Sciatic nerve (tissue), 2 donors: ENCODE measurements at regions not wholly inside any gene's neighbourhood (a gene's known extent, or its start where the extent isn't known, plus 50 kb on each side); places are given as distances from the start of the nearest gene placed in this dataset.

Source experiments
- ATAC-seq: fragments of 200-7000 bp; cut with Tn5 transposase; one replicate; pipeline ENCODE4 v1.9.1; 2020; ENCODE audit warnings: mild to moderate bottlenecking, moderate library complexity
- DNase-seq: peaks from one replicate; pipeline ENCODE4 v3.0.0-alpha.2; 2020; ENCODE audit warnings: low spot score
- intact Hi-C: fragments of 100-400 bp; cut with DNase I; formaldehyde crosslinking; loops from one replicate; pipeline ENCODE4 v1.14.2; 2022
- donor health status: DM: no; HTN: no; CAD: no.
- donor health status: DM: no; HTN: no; CAD: no.

DNA sequence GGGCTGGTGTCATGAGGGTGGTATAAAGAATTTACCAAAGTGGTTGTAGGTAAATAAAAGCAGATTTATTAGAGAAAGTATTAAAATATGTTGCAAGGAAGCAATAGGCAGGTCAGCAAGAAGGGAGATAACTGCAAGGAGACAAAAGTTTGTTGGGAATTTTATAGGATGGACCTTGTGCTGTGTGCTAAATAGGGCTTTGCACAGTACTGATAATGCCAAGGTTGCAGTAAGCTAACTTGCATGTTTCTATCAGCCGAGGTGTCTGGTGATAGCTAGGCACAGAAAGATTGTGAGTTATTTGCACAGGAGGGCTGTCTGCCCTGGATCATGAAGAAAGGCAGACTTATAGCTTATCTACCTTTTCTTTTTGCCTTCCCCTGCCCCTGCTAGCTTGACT, 102.5 kb upstream of the SPRED1 start:
- DNase-seq, result no peak
- intact Hi-C loops, result no loop called here
- no peak for ATAC-seq

- ATAC-seq, result no peak
- intact Hi-C loops, result no loop called here
- no peak for DNase-seq
Observed at GRCh38 chr15:38150794-38151193, 101.8 kb upstream of the SPRED1 start.

DNA sequence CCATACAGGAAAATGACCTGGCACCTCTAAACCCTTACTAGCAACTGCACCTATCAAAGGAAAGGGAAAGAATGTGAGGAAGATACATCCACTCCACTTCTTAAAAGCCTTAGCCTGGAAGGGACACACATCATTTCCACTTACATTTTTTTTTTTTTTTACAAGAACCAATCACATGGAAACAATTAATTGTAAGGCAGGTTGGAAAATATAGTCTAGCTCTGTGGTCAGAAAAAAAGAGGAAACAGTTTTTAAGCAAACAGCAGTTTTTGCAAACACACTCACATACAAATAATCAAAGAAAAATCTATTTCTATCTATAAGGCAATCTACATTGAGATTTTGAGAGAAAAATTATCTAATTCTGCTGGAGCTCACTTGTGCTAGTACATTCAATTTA, 98.9 kb upstream of the SPRED1 start:
- no peak for ATAC-seq
- DNase-seq, result no peak
- intact Hi-C loops, result no loop called here

GRCh38 chr15:38154255-38154654, 98.4 kb upstream of the SPRED1 start:
- DNase-seq, result no peak
- intact Hi-C loops, result no loop called here
- no peak for ATAC-seq

- intact Hi-C loops, result no loop called here
- ATAC-seq (no peak), DNase-seq (no peak)
Observed at GRCh38 chr15:38154837-38155236, 97.8 kb upstream of the SPRED1 start.

GRCh38 chr15:38163658-38164057, 89.0 kb upstream of the SPRED1 start:
- no peak for ATAC-seq
- DNase-seq, result no peak
- intact Hi-C loops, result no loop called here

GRCh38 chr15:38164061-38164460, 88.6 kb upstream of the SPRED1 start:
- DNase-seq, result no peak
- intact Hi-C loops, result no loop called here
- no peak for ATAC-seq

- DNase-seq, result no peak
- no peak for ATAC-seq
- intact Hi-C loops, result no loop called here
Observed at GRCh38 chr15:38164507-38164906, 88.1 kb upstream of the SPRED1 start.

- intact Hi-C loops, result no loop called here
- DNase-seq (no peak), ATAC-seq (no peak)
Observed at GRCh38 chr15:38168467-38169070, 84.1 kb upstream of the SPRED1 start.

- intact Hi-C loops, result no loop called here
- no peak for DNase-seq
- ATAC-seq, result no peak
Observed at GRCh38 chr15:38171973-38172372, 80.7 kb upstream of the SPRED1 start.

DNA sequence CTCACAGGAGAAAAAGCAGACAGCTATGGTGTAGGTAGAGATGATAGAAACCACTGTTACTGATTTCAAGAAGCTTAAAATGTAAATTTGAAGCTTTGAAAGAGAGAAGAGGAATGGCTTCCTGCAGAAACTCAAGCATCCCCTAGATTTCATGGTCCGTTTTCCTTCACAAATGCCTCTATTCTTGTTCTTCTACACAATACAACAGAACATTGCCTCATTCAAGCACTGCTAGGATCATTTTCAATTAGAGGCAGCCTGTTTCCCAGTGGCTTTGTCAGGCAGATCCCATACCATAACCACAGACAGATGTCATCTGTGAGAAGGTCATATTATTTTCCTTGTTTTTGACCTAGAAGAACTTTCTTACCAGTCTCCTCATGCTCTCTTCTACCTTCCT, 77.9 kb upstream of the SPRED1 start:
- ATAC-seq (no peak), DNase-seq (no peak)
- intact Hi-C loops, result no loop called here

- intact Hi-C loops, result no loop called here
- no peak for ATAC-seq
- DNase-seq, result no peak
Observed at GRCh38 chr15:38176155-38176554, 76.5 kb upstream of the SPRED1 start.

DNA sequence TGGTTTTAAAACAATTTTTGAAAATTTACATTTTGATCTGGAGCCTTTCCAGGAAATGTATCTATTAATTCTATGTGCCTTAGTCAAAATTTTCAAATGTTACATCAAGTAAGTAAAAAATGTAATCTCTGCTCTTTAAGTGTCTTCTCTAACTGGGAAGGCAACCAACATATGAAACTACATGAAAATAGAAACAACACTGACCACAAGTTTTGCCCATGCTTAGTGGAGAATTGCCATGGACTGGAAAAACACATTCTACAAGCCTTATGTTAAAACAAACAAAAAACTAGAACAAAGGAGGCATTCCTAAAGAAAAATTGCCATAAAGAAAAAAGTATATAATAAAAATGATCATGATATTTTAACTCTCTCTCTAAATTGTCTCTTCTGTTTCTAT, 75.9 kb upstream of the SPRED1 start:
- DNase-seq, result no peak
- intact Hi-C loops, result no loop called here
- no peak for ATAC-seq

DNA sequence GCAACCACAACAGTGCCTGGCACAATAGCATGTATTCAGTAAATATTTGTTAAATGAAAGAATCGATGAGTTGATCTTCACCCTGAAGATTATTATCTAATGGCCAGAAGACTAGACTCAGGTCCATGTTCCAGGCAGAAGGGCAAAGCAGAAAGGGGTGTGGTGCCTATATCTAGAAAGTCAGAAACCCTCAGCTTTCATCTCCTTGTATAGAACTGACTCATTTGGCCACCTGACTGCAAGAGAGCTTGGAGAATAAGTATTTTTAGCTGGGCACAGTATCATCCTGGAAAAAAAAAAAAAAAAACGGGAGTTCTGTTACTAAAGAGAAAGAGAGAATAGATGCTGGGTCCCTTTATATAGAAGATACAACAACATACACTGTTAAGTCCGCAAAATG, 69.7 kb upstream of the SPRED1 start:
- DNase-seq, result no peak
- no peak for ATAC-seq
- intact Hi-C loops, result no loop called here

DNA sequence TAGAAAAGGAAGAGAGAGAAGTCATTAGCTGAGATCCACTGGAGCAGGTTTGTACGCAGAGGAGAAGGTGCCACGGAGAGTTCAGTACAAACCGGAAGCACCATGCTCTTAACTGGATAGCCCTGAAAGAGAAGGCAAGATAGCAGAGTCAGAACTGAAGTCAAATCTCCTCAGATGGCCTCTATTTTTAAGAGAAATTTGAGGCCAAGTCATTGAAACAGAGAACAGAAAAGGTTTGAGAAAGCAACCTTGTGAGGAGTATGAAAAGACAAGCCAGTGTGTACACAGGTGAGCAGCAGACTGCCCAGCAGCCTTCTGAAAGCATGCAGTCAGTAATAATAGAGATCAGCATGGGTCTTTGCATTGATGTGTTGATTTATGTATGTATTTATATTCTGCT, 66.1 kb upstream of the SPRED1 start:
- DNase-seq (no peak), ATAC-seq (no peak)
- intact Hi-C loops, result loop anchor here (5.0 kb wide), 1 partner anchor 1711 kb away; no protein-coding TSS in a partner anchor

- intact Hi-C loops, result loop anchor here (5.0 kb wide), 1 partner anchor 1710 kb away; no protein-coding TSS in a partner anchor
- ATAC-seq (no peak), DNase-seq (no peak)
Observed at GRCh38 chr15:38187630-38188313, 64.9 kb upstream of the SPRED1 start.

DNA sequence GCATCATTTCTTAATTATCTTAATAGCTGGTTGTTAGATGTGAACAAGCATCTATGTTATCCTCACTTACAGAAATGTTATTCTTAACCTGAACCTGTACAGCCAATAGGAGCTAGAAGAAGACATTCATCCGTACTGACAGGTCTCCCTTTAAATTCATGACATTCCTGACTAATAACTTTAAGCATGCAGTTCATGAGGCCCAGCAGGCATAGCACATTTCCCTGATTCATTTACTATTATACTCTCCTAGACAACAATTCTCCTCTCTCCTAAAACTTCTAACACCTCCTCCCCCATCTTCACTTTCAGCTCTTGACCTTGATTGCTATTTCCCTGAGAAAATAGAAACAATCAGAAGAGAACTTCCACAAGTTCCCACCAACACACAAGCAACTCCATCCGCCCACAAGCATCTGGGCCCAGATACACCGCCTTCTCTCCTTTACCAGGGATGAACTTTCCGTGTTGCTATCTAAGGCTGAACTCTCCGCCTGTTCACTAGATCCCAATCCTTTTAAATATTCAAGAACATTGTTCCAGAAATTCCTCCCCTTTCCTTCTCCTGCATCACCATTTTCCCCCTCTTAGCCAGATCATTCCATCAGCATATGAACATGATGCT, 62.9 kb upstream of the SPRED1 start:
- ATAC-seq (no peak), DNase-seq (no peak)
- intact Hi-C loops, result loop anchor here (5.0 kb wide), 2 partner anchors 1543 to 1708 kb away; no protein-coding TSS in a partner anchor

- intact Hi-C loops, result loop anchor here (5.0 kb wide), 1 partner anchor 1542 kb away; no protein-coding TSS in a partner anchor
- DNase-seq (no peak), ATAC-seq (no peak)
Observed at GRCh38 chr15:38190501-38190900, 62.1 kb upstream of the SPRED1 start.

DNA sequence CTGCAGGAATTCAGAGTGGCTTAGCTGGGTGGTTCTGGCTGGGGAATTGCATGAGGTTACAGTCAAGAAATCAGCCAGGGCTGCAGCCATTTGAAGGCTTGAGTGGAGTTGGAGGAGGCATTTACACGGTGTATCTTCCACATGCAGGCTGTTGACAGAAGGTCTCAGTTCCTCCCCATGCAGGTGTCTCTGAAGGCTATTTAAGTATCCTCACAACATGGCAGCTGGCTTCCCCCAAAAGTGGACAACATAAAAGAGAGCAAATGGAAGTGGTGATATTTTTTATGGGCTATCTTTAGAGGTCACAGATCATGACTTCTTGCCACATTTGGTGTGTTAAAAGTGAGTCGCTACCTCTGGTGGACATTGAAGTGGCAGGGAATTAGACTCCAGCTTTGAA, 60.1 kb upstream of the SPRED1 start:
- intact Hi-C loops, result loop anchor here (5.0 kb wide), 1 partner anchor 1540 kb away; no protein-coding TSS in a partner anchor
- DNase-seq, result no peak
- no peak for ATAC-seq

DNA sequence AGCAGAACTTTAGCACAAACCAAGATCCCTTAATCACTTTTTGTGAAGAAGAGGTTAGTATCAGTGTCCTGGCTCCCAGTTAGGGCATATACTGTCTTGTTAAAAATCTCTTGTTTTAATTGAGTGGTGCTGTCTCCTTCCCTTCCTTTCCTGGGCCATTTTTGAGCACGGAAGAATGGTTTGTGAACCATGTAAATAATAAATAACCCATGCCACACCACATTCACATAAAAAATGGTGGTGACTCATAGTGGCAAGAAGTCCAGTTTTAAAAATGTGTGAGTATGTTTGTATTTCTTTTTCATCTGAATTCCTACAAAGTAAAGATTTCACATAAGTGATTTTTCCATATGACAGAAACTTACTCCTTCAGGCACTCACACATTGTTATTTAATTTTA, 59.1 kb upstream of the SPRED1 start:
- intact Hi-C loops, result loop anchor here (5.0 kb wide), 1 partner anchor 1539 kb away; no protein-coding TSS in a partner anchor
- ATAC-seq (no peak), DNase-seq (no peak)
